22Rv1 (cell line): ENCODE measurements at regions not wholly inside any gene's neighbourhood (a gene's known extent, or its start where the extent isn't known, plus 50 kb on each side); places are given as distances from the start of the nearest gene placed in this dataset.

Source experiments
- ZFX ChIP-seq: fragments of 450-650 bp; IDR thresholded peaks from 2 replicates; pipeline ENCODE4 v1.6.1; 2017; ENCODE audit warnings: antibody characterized with exemption, borderline replicate concordance
- TF ChIP-seq, protein P1 (sequence below): fragments of 450-650 bp; IDR thresholded peaks from 2 replicates; pipeline ENCODE4 v1.5.1; 2017; ENCODE audit warnings: mild to moderate bottlenecking

DNA sequence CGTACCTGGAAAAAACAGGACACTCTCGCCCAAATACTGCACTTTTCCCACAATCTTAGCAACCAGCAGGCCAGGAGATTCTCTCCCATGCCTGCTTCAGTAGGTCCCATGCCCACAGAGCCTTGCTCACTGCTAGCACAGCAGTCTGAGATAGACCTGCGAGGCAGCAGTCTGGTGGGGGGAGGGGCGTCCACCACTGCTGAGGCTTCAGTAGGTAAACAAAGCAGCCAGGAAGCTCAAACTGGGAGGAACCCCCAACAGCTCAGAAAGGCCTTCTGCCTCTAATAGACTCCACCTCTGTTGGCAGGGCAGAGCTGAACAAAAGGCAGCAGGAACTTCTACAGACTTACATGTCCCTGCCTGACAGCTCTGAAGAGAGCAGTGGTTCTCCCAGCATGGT lies 1202.8 kb upstream of the ACVR2A start:
- TF ChIP-seq, protein P1, sequence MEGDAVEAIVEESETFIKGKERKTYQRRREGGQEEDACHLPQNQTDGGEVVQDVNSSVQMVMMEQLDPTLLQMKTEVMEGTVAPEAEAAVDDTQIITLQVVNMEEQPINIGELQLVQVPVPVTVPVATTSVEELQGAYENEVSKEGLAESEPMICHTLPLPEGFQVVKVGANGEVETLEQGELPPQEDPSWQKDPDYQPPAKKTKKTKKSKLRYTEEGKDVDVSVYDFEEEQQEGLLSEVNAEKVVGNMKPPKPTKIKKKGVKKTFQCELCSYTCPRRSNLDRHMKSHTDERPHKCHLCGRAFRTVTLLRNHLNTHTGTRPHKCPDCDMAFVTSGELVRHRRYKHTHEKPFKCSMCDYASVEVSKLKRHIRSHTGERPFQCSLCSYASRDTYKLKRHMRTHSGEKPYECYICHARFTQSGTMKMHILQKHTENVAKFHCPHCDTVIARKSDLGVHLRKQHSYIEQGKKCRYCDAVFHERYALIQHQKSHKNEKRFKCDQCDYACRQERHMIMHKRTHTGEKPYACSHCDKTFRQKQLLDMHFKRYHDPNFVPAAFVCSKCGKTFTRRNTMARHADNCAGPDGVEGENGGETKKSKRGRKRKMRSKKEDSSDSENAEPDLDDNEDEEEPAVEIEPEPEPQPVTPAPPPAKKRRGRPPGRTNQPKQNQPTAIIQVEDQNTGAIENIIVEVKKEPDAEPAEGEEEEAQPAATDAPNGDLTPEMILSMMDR, result no peak
- no peak for TF ChIP-seq ZFX
